Mesendoderm (in vitro differentiated cells): ENCODE measurements at regions not wholly inside any gene's neighbourhood (a gene's known extent, or its start where the extent isn't known, plus 50 kb on each side); places are given as distances from the start of the nearest gene placed in this dataset.
A peak's percentile ranks its signal among the peaks of the same experiment; 100 is the strongest.

Source experiments
- DNase-seq: peaks from one replicate; pipeline ENCODE4 v3.0.0; 2013
- H2AK5ac ChIP-seq: 2 replicates; pipeline ENCODE4 v1.6.1; 2013; ENCODE audit warnings: low read length, inconsistent platforms
- H2BK120ac ChIP-seq: 2 replicates; pipeline ENCODE4 v1.6.1; 2013; ENCODE audit warnings: low read depth, mild to moderate bottlenecking, low read length, moderate library complexity, mixed read lengths
- H2BK15ac ChIP-seq: replicated peaks from 2 replicates; pipeline ENCODE4 v1.6.1; 2013; ENCODE audit warnings: low read depth, mild to moderate bottlenecking, moderate library complexity
- H2BK5ac ChIP-seq: 2 replicates; pipeline ENCODE4 v1.6.1; 2013; ENCODE audit warnings: low read length, inconsistent platforms
- H3K18ac ChIP-seq: 2 replicates; pipeline ENCODE4 v1.6.1; 2013; ENCODE audit warnings: mild to moderate bottlenecking, low read length, mixed read lengths
- H3K23ac ChIP-seq: one replicate; pipeline ENCODE4 v1.6.1; 2013; ENCODE audit warnings: low read length
- H3K27ac ChIP-seq: 2 replicates; pipeline ENCODE4 v1.5.1; 2013; ENCODE audit warnings: low read depth, mild to moderate bottlenecking, inconsistent platforms, low read length, moderate library complexity
- H3K27me3 ChIP-seq: 2 replicates; pipeline ENCODE4 v1.6.1; 2013; ENCODE audit warnings: low read length, control low read depth, mild to moderate bottlenecking, inconsistent platforms; ENCODE audit not compliant: insufficient read depth, poor library complexity
- H3K36me3 ChIP-seq: 2 replicates; pipeline ENCODE4 v1.6.1; 2013; ENCODE audit warnings: low read length, inconsistent platforms; ENCODE audit not compliant: control insufficient read depth, insufficient read depth
- H3K4ac ChIP-seq: one replicate; pipeline ENCODE4 v1.6.1; 2013; ENCODE audit warnings: low read depth, mild to moderate bottlenecking, low read length, moderate library complexity
- H3K4me1 ChIP-seq: 2 replicates; pipeline ENCODE4 v1.6.1; 2013; ENCODE audit warnings: low read depth, low read length, inconsistent platforms; ENCODE audit not compliant: control insufficient read depth
- H3K4me2 ChIP-seq: 2 replicates; pipeline ENCODE4 v1.6.1; 2013; ENCODE audit warnings: low read length
- H3K4me3 ChIP-seq: 2 replicates; pipeline ENCODE4 v1.5.1; 2013; ENCODE audit warnings: mild to moderate bottlenecking, low read length
- H3K56ac ChIP-seq: one replicate; pipeline ENCODE4 v1.6.1; 2013; ENCODE audit warnings: low read length
- H3K79me1 ChIP-seq: 2 replicates; pipeline ENCODE4 v1.6.1; 2013; ENCODE audit warnings: low read length, inconsistent platforms
- H3K79me2 ChIP-seq: 2 replicates; pipeline ENCODE4 v1.6.1; 2013; ENCODE audit warnings: mild to moderate bottlenecking, low read length; ENCODE audit not compliant: control insufficient read depth, insufficient read depth
- H3K9ac ChIP-seq: 2 replicates; pipeline ENCODE4 v1.6.1; 2013; ENCODE audit warnings: low read length, inconsistent platforms
- H4K5ac ChIP-seq: one replicate; pipeline ENCODE4 v1.6.1; 2013; ENCODE audit warnings: low read length
- H4K8ac ChIP-seq: one replicate; pipeline ENCODE4 v1.6.1; 2013; ENCODE audit warnings: low read depth, mild to moderate bottlenecking, control low read depth, low read length, moderate library complexity
- WGBS: extraction: QIAGEN DNeasy Blood & Tissue Kit; methylation state at CpG from one replicate; pipeline ENCODE4 v1.1.7; 2013; ENCODE audit warnings: low lambda C conversion rate, missing lambda C conversion rate; ENCODE audit not compliant: insufficient coverage; ENCODE audit errors: extremely low coverage; 5-methylcytosine and 5-hydroxymethylcytosine counted together

DNA sequence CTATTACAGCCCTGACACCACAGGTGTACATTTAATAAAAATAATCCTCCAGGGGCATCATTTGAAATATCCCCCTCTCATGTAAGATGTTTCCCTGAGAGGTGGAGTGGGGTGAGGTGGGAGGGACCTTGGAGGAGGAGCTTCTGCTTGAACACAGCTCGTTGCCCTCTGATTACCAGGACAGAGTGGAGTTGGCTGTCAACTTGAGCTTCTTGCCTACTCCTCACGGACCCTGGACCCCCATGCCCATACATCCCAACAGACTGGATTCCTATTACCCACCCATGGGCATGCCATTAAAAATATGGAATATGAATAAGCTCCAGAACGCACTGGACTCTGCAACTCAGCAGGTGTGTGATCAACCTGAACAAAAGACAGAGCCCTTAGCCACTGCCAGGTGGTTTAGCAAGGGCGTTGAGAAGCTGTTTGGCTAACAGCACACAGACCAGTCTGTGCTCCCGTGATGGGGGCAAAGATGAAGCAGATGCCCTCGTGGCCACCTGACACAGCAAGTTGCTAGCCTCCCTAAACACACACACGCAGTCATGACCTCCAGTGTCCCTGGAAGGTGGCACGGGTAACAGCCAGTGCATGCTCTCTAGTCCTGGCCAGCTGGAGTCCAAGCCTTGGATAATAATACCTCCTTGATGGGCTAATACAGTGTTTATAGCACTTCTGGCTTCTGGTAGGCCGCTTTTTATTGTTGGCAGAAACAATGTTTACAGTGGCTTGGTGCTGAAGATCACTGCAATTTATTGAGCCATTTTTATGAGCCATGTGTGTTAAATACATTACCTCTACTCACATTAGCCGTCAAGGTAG, 155.0 kb downstream of the TOMM20 start:
- Histone ChIP-seq H3K4me3 (no peak overlapping the region), H2BK5ac (no peak overlapping the region), H3K4me1 (peaks cover 22% of the 10 kb centered on the region), H2BK15ac (no peak overlapping the region), H3K9ac (no peak overlapping the region), H3K4ac (no peak overlapping the region), H4K5ac (no peak overlapping the region), H3K4me2 (no peak overlapping the region), H3K23ac (no peak overlapping the region), H2BK120ac (no peak overlapping the region), H3K27me3 (no peaks in the 10 kb centered on the region), H2AK5ac (peak overlapping the region; percentile 57), H3K27ac (no peak overlapping the region), H4K8ac (no peak overlapping the region), H3K79me2 (no peaks in the 10 kb centered on the region), H3K36me3 (no peaks in the 10 kb centered on the region), H3K18ac (no peak overlapping the region), H3K79me1 (no peaks in the 10 kb centered on the region), H3K56ac (no peak overlapping the region)
- no CpG with 5 or more reads among the region's 10 CpGs for WGBS
- no peak for DNase-seq

DNA sequence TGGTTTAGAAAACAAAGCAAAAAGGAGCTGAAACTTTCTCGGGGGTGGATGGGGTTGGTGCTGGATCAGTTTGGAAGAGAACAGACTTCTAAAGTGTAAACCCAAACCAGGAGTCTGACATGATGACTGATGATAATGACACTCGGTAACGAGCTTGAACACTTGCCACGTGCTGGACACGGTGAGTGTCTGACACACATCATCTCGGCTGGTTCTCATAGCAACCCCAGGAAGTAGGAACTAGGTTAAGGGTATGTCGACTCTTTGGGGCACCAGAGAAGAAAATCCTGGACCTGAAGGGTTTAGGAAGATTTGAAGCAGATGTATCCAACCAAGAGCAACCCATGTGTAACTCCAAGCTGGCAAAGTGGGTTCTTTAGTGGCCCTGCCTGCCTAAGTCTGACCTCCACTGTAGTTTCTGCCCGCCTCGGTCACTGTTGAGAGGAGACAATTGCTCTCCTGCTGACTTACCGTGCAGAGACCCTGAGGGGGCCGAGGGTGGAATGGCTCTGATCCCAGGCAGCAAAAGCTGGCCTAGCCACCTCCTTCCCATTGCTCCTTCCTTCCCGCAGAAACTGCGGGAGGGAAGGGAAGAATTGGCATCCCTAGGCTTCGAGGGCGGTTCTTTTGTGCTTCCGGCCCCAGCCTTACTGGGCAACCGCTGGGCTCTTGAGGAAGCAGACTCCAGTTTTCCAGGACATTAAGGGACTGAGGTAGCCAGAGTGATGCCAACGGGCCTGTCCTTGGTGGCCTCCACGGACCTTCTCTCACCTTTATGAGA, 156.0 kb downstream of the TOMM20 start:
- H2BK120ac ChIP-seq, result no peak overlapping the region
- H3K23ac ChIP-seq, result no peak overlapping the region
- H3K56ac ChIP-seq, result peak overlapping the region; percentile 28
- H2AK5ac ChIP-seq, result no peak overlapping the region
- H3K79me2 ChIP-seq, result no peaks in the 10 kb centered on the region
- no peak overlapping the region for H3K4ac ChIP-seq
- no peak overlapping the region for H3K9ac ChIP-seq
- H4K8ac ChIP-seq, result no peak overlapping the region
- H3K27ac ChIP-seq, result no peak overlapping the region
- no peak overlapping the region for H2BK5ac ChIP-seq
- no peak overlapping the region for H3K4me2 ChIP-seq
- no CpG with 5 or more reads among the region's 19 CpGs for WGBS
- no peaks in the 10 kb centered on the region for H3K27me3 ChIP-seq
- no peaks in the 10 kb centered on the region for H3K36me3 ChIP-seq
- no peak overlapping the region for H3K4me3 ChIP-seq
- H3K4me1 ChIP-seq, result peaks cover 22% of the 10 kb centered on the region
- no peak for DNase-seq
- H3K79me1 ChIP-seq, result no peaks in the 10 kb centered on the region
- no peak overlapping the region for H4K5ac ChIP-seq
- peak overlapping the region; percentile 3 for H2BK15ac ChIP-seq
- no peak overlapping the region for H3K18ac ChIP-seq

DNA sequence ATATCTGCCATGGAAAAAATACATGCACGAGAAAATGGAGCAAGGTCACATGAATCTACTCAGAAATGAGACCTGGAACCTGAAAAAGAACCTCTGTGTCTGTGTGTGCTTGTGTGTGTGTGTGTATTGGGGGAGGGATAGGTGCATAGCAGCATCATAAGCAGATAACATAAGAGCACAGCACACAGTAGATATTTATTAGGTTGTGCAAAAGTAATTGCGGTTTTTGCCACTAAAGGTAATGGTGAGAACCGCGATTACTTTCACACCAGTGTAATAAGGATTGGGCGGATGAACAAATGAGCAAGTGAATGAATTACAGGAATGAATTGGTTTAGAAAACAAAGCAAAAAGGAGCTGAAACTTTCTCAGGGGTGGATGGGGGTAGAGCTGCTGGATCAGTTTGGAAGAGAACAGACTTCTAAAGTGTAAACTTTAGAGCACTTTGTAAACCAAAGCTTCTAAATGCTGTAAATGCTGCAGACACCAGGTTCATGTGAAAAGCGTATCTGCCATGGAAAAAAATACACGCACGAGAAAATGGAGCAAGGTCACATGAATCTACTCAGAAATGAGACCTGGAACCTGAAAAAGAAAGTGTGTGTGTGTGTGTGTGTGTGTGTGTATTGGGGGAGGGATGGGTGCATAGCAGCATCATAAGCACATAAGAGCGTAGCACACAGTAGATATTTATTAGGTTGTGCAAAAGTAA, 156.9 kb downstream of the TOMM20 start:
- Histone ChIP-seq H3K9ac (no peak overlapping the region), H3K4me1 (peaks cover 22% of the 10 kb centered on the region)

DNA sequence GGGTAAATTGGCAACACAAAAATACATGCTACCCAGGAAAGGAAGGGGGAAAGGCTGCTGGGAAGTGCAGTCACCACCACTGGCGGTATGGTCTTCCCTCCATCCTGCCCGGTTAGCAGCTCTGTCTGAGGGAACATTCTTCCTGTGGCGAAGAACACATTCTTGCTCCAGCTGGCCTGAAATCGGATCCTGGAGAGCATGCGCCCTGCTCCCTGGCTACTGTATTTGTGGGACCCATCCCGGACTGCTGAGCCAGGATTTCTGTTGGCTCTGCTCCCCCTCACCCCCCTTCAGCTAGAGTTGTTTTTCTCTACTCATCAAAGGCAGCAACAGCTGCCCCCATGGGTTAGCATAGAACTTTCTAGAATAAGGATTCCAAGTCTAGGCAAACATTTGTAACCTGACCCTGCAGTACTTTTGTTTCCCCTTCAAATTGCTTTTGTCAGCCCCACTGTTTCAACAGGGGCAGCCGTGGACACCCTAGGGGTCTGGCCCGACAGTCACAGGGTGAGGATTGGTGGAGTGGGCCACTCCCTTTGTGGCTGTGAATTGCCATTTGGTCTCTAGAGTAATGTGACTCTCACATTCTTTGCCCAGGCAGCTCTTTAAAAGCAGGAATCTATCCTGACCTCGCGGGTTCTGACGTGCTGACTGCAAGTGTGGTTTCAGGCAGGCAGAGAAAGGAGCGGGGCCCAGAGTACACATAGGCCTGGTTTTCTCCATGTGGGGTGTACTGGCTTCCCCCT, 157.7 kb downstream of the TOMM20 start:
- H2BK5ac ChIP-seq, result peak overlapping the region; percentile 6
- H2AK5ac ChIP-seq, result no peak overlapping the region
- no peaks in the 10 kb centered on the region for H3K79me2 ChIP-seq
- H2BK15ac ChIP-seq, result peak overlapping the region; percentile 61
- no peaks in the 10 kb centered on the region for H3K79me1 ChIP-seq
- H3K27me3 ChIP-seq, result no peaks in the 10 kb centered on the region
- peak; percentile 97 for DNase-seq
- peak overlapping the region; percentile 67 for H3K9ac ChIP-seq
- peak overlapping the region; percentile 82 for H3K18ac ChIP-seq
- H2BK120ac ChIP-seq, result peak overlapping the region; percentile 69
- H4K5ac ChIP-seq, result no peak overlapping the region
- peak overlapping the region; percentile 71 for H3K27ac ChIP-seq
- no peak overlapping the region for H3K4me3 ChIP-seq
- H3K4me2 ChIP-seq, result no peak overlapping the region
- H3K4me1 ChIP-seq, result peaks cover 22% of the 10 kb centered on the region
- peak overlapping the region; percentile 50 for H3K4ac ChIP-seq
- WGBS, result no CpG with 5 or more reads among the region's 12 CpGs
- H3K23ac ChIP-seq, result no peak overlapping the region
- H3K36me3 ChIP-seq, result no peaks in the 10 kb centered on the region
- no peak overlapping the region for H4K8ac ChIP-seq
- peak overlapping the region; percentile 87 for H3K56ac ChIP-seq

More for the DNA sequence above, 156.9 kb downstream of the TOMM20 start:
- Histone ChIP-seq H2BK5ac (no peak overlapping the region), H3K56ac (peak overlapping the region; percentile 87), H2BK120ac (no peak overlapping the region), H3K4me3 (no peak overlapping the region), H2BK15ac (no peak overlapping the region), H3K27ac (peak overlapping the region; percentile 71), H2AK5ac (no peak overlapping the region), H3K23ac (no peak overlapping the region), H3K36me3 (no peaks in the 10 kb centered on the region), H3K27me3 (no peaks in the 10 kb centered on the region), H4K8ac (no peak overlapping the region), H3K79me1 (no peaks in the 10 kb centered on the region), H3K18ac (peak overlapping the region; percentile 56), H3K4ac (no peak overlapping the region), H3K4me2 (no peak overlapping the region), H3K79me2 (no peaks in the 10 kb centered on the region), H4K5ac (no peak overlapping the region)
- DNase-seq, result no peak
- no CpG with 5 or more reads among the region's 9 CpGs for WGBS

DNA sequence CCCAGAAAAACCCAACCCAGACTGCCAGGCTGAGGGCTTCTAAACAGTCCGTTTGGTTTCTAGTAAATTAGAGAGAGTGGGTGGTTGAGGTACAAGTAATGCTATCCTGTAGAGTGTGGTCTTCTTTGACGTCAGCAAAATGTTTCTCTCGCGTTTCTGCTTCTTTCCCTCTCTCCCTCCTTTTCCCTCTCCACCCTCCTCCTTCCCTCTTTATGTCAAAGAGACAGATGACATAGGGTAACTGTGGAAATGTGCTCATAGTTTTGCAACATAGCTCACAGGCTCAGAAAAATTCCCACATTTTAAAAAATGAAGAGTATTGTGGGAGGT, 158.3 kb downstream of the TOMM20 start:
- Histone ChIP-seq H2BK15ac (no peak overlapping the region), H3K36me3 (no peaks in the 10 kb centered on the region), H3K79me1 (no peaks in the 10 kb centered on the region), H3K4ac (peak overlapping the region; percentile 50), H2AK5ac (no peak overlapping the region), H3K4me1 (peaks cover 18% of the 10 kb centered on the region), H2BK120ac (peak overlapping the region; percentile 75), H3K27me3 (no peaks in the 10 kb centered on the region), H3K4me2 (no peak overlapping the region), H3K79me2 (no peaks in the 10 kb centered on the region), H3K27ac (peak overlapping the region; percentile 71), H3K4me3 (no peak overlapping the region), H4K8ac (no peak overlapping the region), H3K56ac (peak overlapping the region; percentile 87), H3K18ac (peak overlapping the region; percentile 82), H3K9ac (peak overlapping the region; percentile 67), H2BK5ac (no peak overlapping the region), H4K5ac (no peak overlapping the region), H3K23ac (no peak overlapping the region)
- DNase-seq, result no peak
- WGBS, result no CpG with 5 or more reads among the region's 4 CpGs
